ENCODE measurements at regions not wholly inside any gene's neighbourhood (a gene's known extent, or its start where the extent isn't known, plus 50 kb on each side); places are given as distances from the start of the nearest gene placed in this dataset.

- CTCF ChIA-PET: no interaction called here
- Histone ChIP-seq H3K79me2 (ENCODE audit: control insufficient read depth, insufficient read depth, low read length) (no peaks in the 10 kb centered on the region), H3K4me2 (replicated peaks; ENCODE audit: low read depth, low read length, poor library complexity, severe bottlenecking) (no peak overlapping the region), H4K20me1 (ENCODE audit: control insufficient read depth, insufficient read depth, low read length, poor library complexity, severe bottlenecking) (no peaks in the 10 kb centered on the region), H3K36me3 (replicated peaks in 1 of 2; ENCODE audit: control extremely low read depth in 1 of 2, control insufficient read depth in 1 of 2, extremely low read depth in 1 of 2, insufficient read depth in 2 of 2, low read length in 1 of 2) (no peaks in the 10 kb centered on the region), H3K9me3 (ENCODE audit: control extremely low read depth in 1 of 3, control insufficient read depth in 2 of 3, insufficient read depth in 1 of 3, low read length in 2 of 3) (no peaks in the 10 kb centered on the region), H3K4me3 (ENCODE audit: control extremely low read depth in 1 of 5, extremely low read depth in 1 of 5, insufficient read depth in 1 of 5, low read depth in 2 of 5, low read length in 4 of 5) (no peak overlapping the region), H2AFZ (ENCODE audit: insufficient read depth, low read depth, low read length, poor library complexity, severe bottlenecking) (no peak overlapping the region), H3K27me3 (replicated peaks in 1 of 4; ENCODE audit: control extremely low read depth in 1 of 4, control insufficient read depth in 3 of 4, insufficient read depth in 4 of 4, low read length in 3 of 4) (no peaks in the 10 kb centered on the region), H3K27ac (ENCODE audit: low read length in 2 of 2) (no peak overlapping the region), H3K4me1 (ENCODE audit: control insufficient read depth in 2 of 2, insufficient read depth in 2 of 2, low read length in 2 of 2) (no peaks in the 10 kb centered on the region), H3K9ac (ENCODE audit: low read length) (no peak overlapping the region)
- H3K27ac Mint-ChIP-seq: no peak overlapping the region
- intact Hi-C loops (cut with micrococcal nuclease): no loop called here
- POLR2A ChIA-PET: no interaction called here
- no peaks in the 10 kb centered on the region for H3K9me3 Mint-ChIP-seq (ENCODE audit: insufficient read depth)
- ATAC-seq (ENCODE audit: low read depth) (no peak), DNase-seq (no peak)
- H3K4me1 Mint-ChIP-seq: no peaks in the 10 kb centered on the region
- H3K4me3 Mint-ChIP-seq: no peak overlapping the region
- no peaks in the 10 kb centered on the region for H3K27me3 Mint-ChIP-seq
- no peak for TF ChIP-seq EZH2 (IDR thresholded peaks at IDR 0.05; ENCODE audit: borderline replicate concordance, insufficient read depth, low read depth, low read length, poor library complexity, severe bottlenecking)
- TF ChIP-seq CTCF (IDR thresholded peaks at IDR 0.05): no peak
These were observed 734.6 kb downstream of the GLUD2 start for GRCh38 chrX:121781991-121782390.

- no peaks in the 10 kb centered on the region for H3K36me3 ChIP-seq (replicated peaks in 1 of 2; ENCODE audit: control extremely low read depth in 1 of 2, control insufficient read depth in 1 of 2, extremely low read depth in 1 of 2, insufficient read depth in 2 of 2, low read length in 1 of 2)
- H3K27ac Mint-ChIP-seq: no peak overlapping the region
- H3K9me3 Mint-ChIP-seq (ENCODE audit: insufficient read depth): no peaks in the 10 kb centered on the region
- WGBS (ENCODE audit: insufficient coverage): no CpG with 5 or more reads among the region's 2 CpGs
- no peaks in the 10 kb centered on the region for H3K27me3 Mint-ChIP-seq
- ATAC-seq (ENCODE audit: low read depth) (no peak), DNase-seq (no peak)
- intact Hi-C loops (cut with micrococcal nuclease): no loop called here
- H3K4me1 ChIP-seq (ENCODE audit: control insufficient read depth in 2 of 2, insufficient read depth in 2 of 2, low read length in 2 of 2): no peaks in the 10 kb centered on the region
- no peaks in the 10 kb centered on the region for H4K20me1 ChIP-seq (ENCODE audit: control insufficient read depth, insufficient read depth, low read length, poor library complexity, severe bottlenecking)
- TF ChIP-seq CTCF (IDR thresholded peaks at IDR 0.05): no peak
- no peak for TF ChIP-seq EZH2 (IDR thresholded peaks at IDR 0.05; ENCODE audit: borderline replicate concordance, insufficient read depth, low read depth, low read length, poor library complexity, severe bottlenecking)
- no peak overlapping the region for H3K4me2 ChIP-seq (replicated peaks; ENCODE audit: low read depth, low read length, poor library complexity, severe bottlenecking)
- ChIA-PET POLR2A (no interaction called here), CTCF (no interaction called here)
- H3K4me1 Mint-ChIP-seq: no peaks in the 10 kb centered on the region
- no peak overlapping the region for H3K4me3 Mint-ChIP-seq
- no peak overlapping the region for H2AFZ ChIP-seq (ENCODE audit: insufficient read depth, low read depth, low read length, poor library complexity, severe bottlenecking)
- no peaks in the 10 kb centered on the region for H3K9me3 ChIP-seq (ENCODE audit: control extremely low read depth in 1 of 3, control insufficient read depth in 2 of 3, insufficient read depth in 1 of 3, low read length in 2 of 3)
- no peaks in the 10 kb centered on the region for H3K27me3 ChIP-seq (replicated peaks in 1 of 4; ENCODE audit: control extremely low read depth in 1 of 4, control insufficient read depth in 3 of 4, insufficient read depth in 4 of 4, low read length in 3 of 4)
- no peak overlapping the region for H3K9ac ChIP-seq (ENCODE audit: low read length)
- no peaks in the 10 kb centered on the region for H3K79me2 ChIP-seq (ENCODE audit: control insufficient read depth, insufficient read depth, low read length)
- H3K4me3 ChIP-seq (ENCODE audit: control extremely low read depth in 1 of 5, extremely low read depth in 1 of 5, insufficient read depth in 1 of 5, low read depth in 2 of 5, low read length in 4 of 5): no peak overlapping the region
- no peak overlapping the region for H3K27ac ChIP-seq (ENCODE audit: low read length in 2 of 2)
These were observed 735.1 kb downstream of the GLUD2 start for GRCh38 chrX:121782544-121782943.

Measured in B cell (primary cell).